HEK293 (cell line): ENCODE measurements at regions not wholly inside any gene's neighbourhood (a gene's known extent, or its start where the extent isn't known, plus 50 kb on each side); places are given as distances from the start of the nearest gene placed in this dataset.

Experiments
- CTCF ChIA-PET: fragments of 350-600 bp; formaldehyde crosslinking; extraction: SDS; loops from one replicate; lab custom pipeline; 2021; ENCODE audit warnings: antibody characterized with exemption; lab: Yijun Ruan, JAX
- POLR2A ChIA-PET: fragments of 300-600 bp; formaldehyde crosslinking; extraction: SDS; loops from one replicate; lab custom pipeline; 2020; ENCODE audit warnings: antibody characterized with exemption, inconsistent platforms; lab: Yijun Ruan, JAX
- H3K27ac ChIP-seq: fragments of 200-500 bp; sonication (Bioruptor generic); 2 replicates; pipeline ENCODE4 v1.5.1; 2014; ENCODE audit warnings: low read depth, low read length, control low read depth, inconsistent platforms; ENCODE audit errors: extremely low read depth
- H3K36me3 ChIP-seq, 2 experiments: fragments of 200-500 bp in 1 of 2; sonication (Bioruptor generic) in 1 of 2; 1 replicate in 1 of 2; 2 replicates in 1 of 2; pipeline ENCODE4 v1.5.1; 2014 to 2017; ENCODE audit warnings: inconsistent platforms in 2 of 2, low read length in 2 of 2; ENCODE audit not compliant: control insufficient read depth in 2 of 2, insufficient read depth in 1 of 2
- H3K4me1 ChIP-seq: fragments of 200-500 bp; sonication (Bioruptor generic); 2 replicates; pipeline ENCODE4 v1.5.1; 2014; ENCODE audit warnings: mild to moderate bottlenecking, low read length, inconsistent platforms; ENCODE audit not compliant: control insufficient read depth, insufficient read depth
- H3K4me3 ChIP-seq: 2 replicates; pipeline ENCODE4 v1.5.1; 2011; ENCODE audit warnings: low read depth, mild to moderate bottlenecking, control low read depth, low read length, moderate library complexity
- H3K9me3 ChIP-seq: fragments of 200-500 bp; sonication (Bioruptor generic); 2 replicates; pipeline ENCODE4 v1.5.1; 2014; ENCODE audit warnings: low read depth, low read length, inconsistent platforms; ENCODE audit not compliant: control insufficient read depth, insufficient read depth
- GLI2 ChIP-seq: fragments of 450-650 bp; formaldehyde crosslinking; IDR thresholded peaks from 2 replicates; pipeline ENCODE4; 2017; ENCODE audit warnings: missing biosample characterization, missing genetic modification characterization, low read depth, borderline replicate concordance
- KLF7 ChIP-seq: fragments of 450-650 bp; formaldehyde crosslinking; IDR thresholded peaks from 2 replicates; pipeline ENCODE4 v1.5.1; 2016; ENCODE audit warnings: missing biosample characterization, missing genetic modification characterization, borderline replicate concordance
- KLF9 ChIP-seq: fragments of 450-650 bp; formaldehyde crosslinking; IDR thresholded peaks from 2 replicates; pipeline ENCODE4 v1.5.1; 2016; ENCODE audit warnings: missing biosample characterization, missing genetic modification characterization, low read depth
- PBX3 ChIP-seq: sonication (generic); formaldehyde crosslinking; IDR thresholded peaks from 2 replicates; pipeline ENCODE4 v1.8.1; 2022; ENCODE audit warnings: mild to moderate bottlenecking, moderate library complexity, missing genetic modification reagents
- REPIN1 ChIP-seq: fragments of 450-650 bp; formaldehyde crosslinking; IDR thresholded peaks from 2 replicates; pipeline ENCODE4 v1.5.1; 2017; ENCODE audit warnings: missing biosample characterization, missing genetic modification characterization, low read depth
- TRIM28 ChIP-seq: IDR thresholded peaks from 2 replicates; pipeline ENCODE4 v1.6.1; 2011; ENCODE audit warnings: low read length, control low read depth, borderline replicate concordance
- WT1 ChIP-seq: fragments of 450-650 bp; formaldehyde crosslinking; IDR thresholded peaks from 2 replicates; pipeline ENCODE4 v1.5.1; 2016; ENCODE audit warnings: missing biosample characterization, missing genetic modification characterization
- ZBTB1 ChIP-seq: fragments of 450-650 bp; formaldehyde crosslinking; IDR thresholded peaks from 2 replicates; pipeline ENCODE4 v1.5.1; 2016; ENCODE audit warnings: missing biosample characterization, missing genetic modification characterization
- ZBTB10 ChIP-seq: fragments of 450-650 bp; formaldehyde crosslinking; IDR thresholded peaks from 2 replicates; pipeline ENCODE4 v1.5.1; 2016; ENCODE audit warnings: missing biosample characterization, missing genetic modification characterization
- ZBTB44 ChIP-seq: fragments of 450-650 bp; IDR thresholded peaks from 2 replicates; pipeline ENCODE4 v1.5.1; 2018; ENCODE audit warnings: missing biosample characterization, mild to moderate bottlenecking, missing genetic modification characterization
- ZBTB6 ChIP-seq: fragments of 450-650 bp; formaldehyde crosslinking; IDR thresholded peaks from 2 replicates; pipeline ENCODE4 v1.5.1; 2017; ENCODE audit warnings: missing biosample characterization, missing genetic modification characterization
- ZNF214 ChIP-seq: fragments of 450-650 bp; formaldehyde crosslinking; IDR thresholded peaks from 2 replicates; pipeline ENCODE4 v1.5.1; 2017; ENCODE audit warnings: missing biosample characterization, mild to moderate bottlenecking, missing genetic modification characterization, borderline replicate concordance
- ZNF23 ChIP-seq: fragments of 450-650 bp; formaldehyde crosslinking; IDR thresholded peaks from 2 replicates; pipeline ENCODE4 v1.5.1; 2016; ENCODE audit warnings: missing biosample characterization, missing genetic modification characterization, borderline replicate concordance
- ZNF473 ChIP-seq: fragments of 450-650 bp; formaldehyde crosslinking; IDR thresholded peaks from 2 replicates; pipeline ENCODE4 v1.5.1; 2017; ENCODE audit warnings: missing biosample characterization, missing genetic modification characterization
- ZNF513 ChIP-seq: fragments of 450-650 bp; IDR thresholded peaks from 2 replicates; pipeline ENCODE4 v1.5.1; 2018; ENCODE audit warnings: missing biosample characterization, missing genetic modification characterization
- ZNF600 ChIP-seq: fragments of 450-650 bp; formaldehyde crosslinking; IDR thresholded peaks from 2 replicates; pipeline ENCODE4 v1.5.1; 2016; ENCODE audit warnings: missing biosample characterization, missing genetic modification characterization
- ZNF621 ChIP-seq: fragments of 450-650 bp; formaldehyde crosslinking; IDR thresholded peaks from 2 replicates; pipeline ENCODE4 v1.5.1; 2017; ENCODE audit warnings: missing biosample characterization, missing genetic modification characterization
- ZNF645 ChIP-seq: fragments of 450-650 bp; formaldehyde crosslinking; IDR thresholded peaks from 2 replicates; pipeline ENCODE4; 2016; ENCODE audit warnings: missing biosample characterization, missing genetic modification characterization
- ZNF768 ChIP-seq: fragments of 450-650 bp; formaldehyde crosslinking; IDR thresholded peaks from 2 replicates; pipeline ENCODE4 v1.5.1; 2018; ENCODE audit warnings: missing biosample characterization, mild to moderate bottlenecking, missing genetic modification characterization
- ZSCAN4 ChIP-seq: fragments of 450-650 bp; formaldehyde crosslinking; IDR thresholded peaks from 2 replicates; pipeline ENCODE4 v1.5.1; 2017; ENCODE audit warnings: missing biosample characterization, missing genetic modification characterization

GRCh38 chr15:95009635-95010034, 778.3 kb downstream of the MCTP2 start (continued):
- TF ChIP-seq ZBTB10 (tag by site-specific recombination), result no peak
- no peak for TF ChIP-seq ZNF768 (tag by site-specific recombination)
- no peak for TF ChIP-seq ZBTB44 (tag by site-specific recombination)
- no peak for TF ChIP-seq ZBTB6 (tag by site-specific recombination)
- TF ChIP-seq ZNF645 (tag by site-specific recombination), result no peak
- TF ChIP-seq KLF9 (tag by site-specific recombination), result no peak

GRCh38 chr15:95013381-95013780, 782.0 kb downstream of the MCTP2 start:
- H3K36me3 ChIP-seq, result no peaks in the 10 kb centered on the region
- ChIA-PET POLR2A (no interaction called here), CTCF (no interaction called here)
- TF ChIP-seq WT1 (no peak), KLF9 (tag by site-specific recombination) (no peak), ZSCAN4 (tag by site-specific recombination) (no peak), GLI2 (tag by site-specific recombination) (no peak)
- H3K4me1 ChIP-seq, result peaks cover 5% of the 10 kb centered on the region
- H3K27ac ChIP-seq, result no peak overlapping the region
- no peak overlapping the region for H3K4me3 ChIP-seq
- H3K9me3 ChIP-seq, result no peaks in the 10 kb centered on the region

GRCh38 chr15:95016511-95017229, 785.3 kb downstream of the MCTP2 start:
- Histone ChIP-seq H3K36me3 (no peaks in the 10 kb centered on the region), H3K4me1 (peaks cover 9% of the 10 kb centered on the region), H3K9me3 (no peaks in the 10 kb centered on the region), H3K4me3 (no peak overlapping the region), H3K27ac (no peak overlapping the region)
- TF ChIP-seq REPIN1 (tag by site-specific recombination) (no peak), ZNF513 (tag by site-specific recombination) (no peak), KLF7 (tag by site-specific recombination) (no peak), ZNF600 (tag by site-specific recombination) (no peak), PBX3 (CRISPR knock-in tag) (no peak), ZBTB1 (tag by site-specific recombination) (no peak), ZNF473 (no peak), TRIM28 (no peak), ZNF23 (tag by site-specific recombination) (no peak), ZNF621 (tag by site-specific recombination) (no peak), ZNF214 (tag by site-specific recombination) (no peak), WT1 (no peak)
- ChIA-PET POLR2A (no interaction called here), CTCF (interaction anchor here (0.7 kb wide), 1 partner anchor 345 kb away, joined by 3 read pairs; no protein-coding TSS in a partner anchor)
